Activated CD8-positive, alpha-beta T cell treated with anti-CD3 and anti-CD28 coated beads, Interleukin-2, amount 10 ng/mL, durations not matched to agents 7 days and 5 days (primary cell): ENCODE measurements at regions not wholly inside any gene's neighbourhood (a gene's known extent, or its start where the extent isn't known, plus 50 kb on each side); places are given as distances from the start of the nearest gene placed in this dataset.
A peak's percentile ranks its signal among the peaks of the same experiment; 100 is the strongest.

Source experiments
- ATAC-seq: fragments of 150-1000 bp; cut with Tn5 transposase; one replicate; pipeline ENCODE4 v1.10.0; 2021; ENCODE audit warnings: moderate library complexity
- CTCF ChIA-PET: fragments of 350-600 bp; sonication (Branson Sonifier 250); formaldehyde crosslinking; loops from one replicate; lab custom pipeline; 2021; ENCODE audit warnings: antibody characterized with exemption; lab: Charles Lee
- POLR2A ChIA-PET: fragments of 350-600 bp; sonication (Branson Sonifier 250); formaldehyde crosslinking; loops from one replicate; lab custom pipeline; 2021; ENCODE audit warnings: antibody characterized with exemption; lab: Charles Lee
- DNase-seq: peaks from one replicate; pipeline ENCODE4 v3.0.0-alpha.2; 2020
- H3K27ac Mint-ChIP-seq: one replicate; pipeline ENCODE4 v1.8.0; 2021; ENCODE audit warnings: mild to moderate bottlenecking, mixed read lengths
- H3K27me3 Mint-ChIP-seq: one replicate; pipeline ENCODE4 v1.8.0; 2021; ENCODE audit warnings: low read depth, mixed read lengths
- H3K36me3 Mint-ChIP-seq: one replicate; pipeline ENCODE4 v1.8.0; 2021; ENCODE audit warnings: low read depth, mixed read lengths
- H3K4me1 Mint-ChIP-seq: one replicate; pipeline ENCODE4 v1.8.0; 2021; ENCODE audit warnings: low read depth, mixed read lengths
- H3K4me3 Mint-ChIP-seq: one replicate; pipeline ENCODE4 v1.8.0; 2021; ENCODE audit warnings: mild to moderate bottlenecking, mixed read lengths
- H3K9me3 Mint-ChIP-seq: one replicate; pipeline ENCODE4 v1.8.0; 2022; ENCODE audit warnings: mixed read lengths; ENCODE audit not compliant: insufficient read depth

GRCh38 chr15:94834000-94834399 lies 602.6 kb downstream of the MCTP2 start:
- no peaks in the 10 kb centered on the region for H3K27me3 Mint-ChIP-seq
- ChIA-PET CTCF (no interaction called here), POLR2A (no interaction called here)
- no peak for ATAC-seq
- no peaks in the 10 kb centered on the region for H3K4me1 Mint-ChIP-seq
- H3K9me3 Mint-ChIP-seq: no peaks in the 10 kb centered on the region
- no peak for DNase-seq
- no peak overlapping the region for H3K27ac Mint-ChIP-seq
- no peaks in the 10 kb centered on the region for H3K36me3 Mint-ChIP-seq
- no peak overlapping the region for H3K4me3 Mint-ChIP-seq

GRCh38 chr15:94834494-94834893 lies 603.1 kb downstream of the MCTP2 start:
- Mint-ChIP-seq H3K27ac (no peak overlapping the region), H3K36me3 (no peaks in the 10 kb centered on the region), H3K4me3 (no peak overlapping the region), H3K9me3 (no peaks in the 10 kb centered on the region), H3K4me1 (no peaks in the 10 kb centered on the region), H3K27me3 (no peaks in the 10 kb centered on the region)
- no peak for DNase-seq
- ATAC-seq: no peak
- ChIA-PET POLR2A (no interaction called here), CTCF (no interaction called here)

- Mint-ChIP-seq H3K36me3 (no peaks in the 10 kb centered on the region), H3K4me3 (no peak overlapping the region), H3K27me3 (no peaks in the 10 kb centered on the region), H3K27ac (no peak overlapping the region), H3K4me1 (no peaks in the 10 kb centered on the region), H3K9me3 (no peaks in the 10 kb centered on the region)
- ATAC-seq (no peak), DNase-seq (no peak)
- ChIA-PET POLR2A (no interaction called here), CTCF (no interaction called here)
Measured at GRCh38 chr15:94838281-94838680, 606.9 kb downstream of the MCTP2 start.

GRCh38 chr15:94840794-94841783 lies 609.7 kb downstream of the MCTP2 start:
- H3K36me3 Mint-ChIP-seq: no peaks in the 10 kb centered on the region
- CTCF ChIA-PET: no interaction called here
- no peak for DNase-seq

GRCh38 chr15:94843060-94843459 lies 611.7 kb downstream of the MCTP2 start:
- H3K4me3 Mint-ChIP-seq: no peak overlapping the region
- no peak overlapping the region for H3K27ac Mint-ChIP-seq
- ChIA-PET POLR2A (no interaction called here), CTCF (no interaction called here)
- H3K4me1 Mint-ChIP-seq: peaks cover 3% of the 10 kb centered on the region
- peaks cover 25% of the 10 kb centered on the region for H3K27me3 Mint-ChIP-seq
- H3K9me3 Mint-ChIP-seq: no peaks in the 10 kb centered on the region
- DNase-seq (no peak), ATAC-seq (no peak)
- no peaks in the 10 kb centered on the region for H3K36me3 Mint-ChIP-seq

More at GRCh38 chr15:94840794-94841783, 609.7 kb downstream of the MCTP2 start:
- Mint-ChIP-seq H3K4me1 (peaks cover 3% of the 10 kb centered on the region), H3K4me3 (no peak overlapping the region), H3K27ac (no peak overlapping the region), H3K9me3 (no peaks in the 10 kb centered on the region), H3K27me3 (peaks cover 22% of the 10 kb centered on the region)
- no peak for ATAC-seq
- POLR2A ChIA-PET: no interaction called here

- peaks cover 3% of the 10 kb centered on the region for H3K4me1 Mint-ChIP-seq
- no peak overlapping the region for H3K27ac Mint-ChIP-seq
- H3K27me3 Mint-ChIP-seq: peaks cover 25% of the 10 kb centered on the region
- no peaks in the 10 kb centered on the region for H3K9me3 Mint-ChIP-seq
- CTCF ChIA-PET: no interaction called here
- H3K36me3 Mint-ChIP-seq: no peaks in the 10 kb centered on the region
- no peak overlapping the region for H3K4me3 Mint-ChIP-seq
- no peak for ATAC-seq
- POLR2A ChIA-PET: no interaction called here
- DNase-seq: no peak
Measured at GRCh38 chr15:94844198-94844537, 612.8 kb downstream of the MCTP2 start.

GRCh38 chr15:94844538-94845389 lies 613.4 kb downstream of the MCTP2 start:
- peaks cover 3% of the 10 kb centered on the region for H3K4me1 Mint-ChIP-seq
- peaks cover 25% of the 10 kb centered on the region for H3K27me3 Mint-ChIP-seq
- H3K36me3 Mint-ChIP-seq: no peaks in the 10 kb centered on the region
- DNase-seq (peak; percentile 34), ATAC-seq (peak; percentile 61)
- no peak overlapping the region for H3K4me3 Mint-ChIP-seq
- ChIA-PET POLR2A (no interaction called here), CTCF (no interaction called here)
- H3K9me3 Mint-ChIP-seq: no peaks in the 10 kb centered on the region
- no peak overlapping the region for H3K27ac Mint-ChIP-seq

GRCh38 chr15:94845390-94845716 lies 614.0 kb downstream of the MCTP2 start:
- Mint-ChIP-seq H3K4me1 (peaks cover 3% of the 10 kb centered on the region), H3K4me3 (no peak overlapping the region), H3K9me3 (no peaks in the 10 kb centered on the region), H3K36me3 (no peaks in the 10 kb centered on the region), H3K27ac (no peak overlapping the region), H3K27me3 (peaks cover 25% of the 10 kb centered on the region)
- CTCF ChIA-PET: no interaction called here
- no peak for ATAC-seq
- POLR2A ChIA-PET: no interaction called here
- DNase-seq: no peak

- DNase-seq (no peak), ATAC-seq (no peak)
- H3K27me3 Mint-ChIP-seq: peaks cover 25% of the 10 kb centered on the region
- H3K4me1 Mint-ChIP-seq: peaks cover 3% of the 10 kb centered on the region
- H3K36me3 Mint-ChIP-seq: no peaks in the 10 kb centered on the region
- H3K27ac Mint-ChIP-seq: no peak overlapping the region
- no peak overlapping the region for H3K4me3 Mint-ChIP-seq
- no peaks in the 10 kb centered on the region for H3K9me3 Mint-ChIP-seq
- POLR2A ChIA-PET: no interaction called here
- CTCF ChIA-PET: no interaction called here
Measured at GRCh38 chr15:94847325-94847724, 616.0 kb downstream of the MCTP2 start.

GRCh38 chr15:94848054-94848453 lies 616.7 kb downstream of the MCTP2 start:
- H3K27me3 Mint-ChIP-seq: peaks cover 25% of the 10 kb centered on the region
- DNase-seq (no peak), ATAC-seq (no peak)
- H3K4me3 Mint-ChIP-seq: no peak overlapping the region
- H3K4me1 Mint-ChIP-seq: peaks cover 3% of the 10 kb centered on the region
- no peak overlapping the region for H3K27ac Mint-ChIP-seq
- no peaks in the 10 kb centered on the region for H3K36me3 Mint-ChIP-seq
- CTCF ChIA-PET: no interaction called here
- POLR2A ChIA-PET: no interaction called here
- peaks cover 2% of the 10 kb centered on the region for H3K9me3 Mint-ChIP-seq

GRCh38 chr15:94855018-94855408 lies 623.7 kb downstream of the MCTP2 start:
- H3K36me3 Mint-ChIP-seq: no peaks in the 10 kb centered on the region
- H3K27me3 Mint-ChIP-seq: no peaks in the 10 kb centered on the region
- ATAC-seq (no peak), DNase-seq (no peak)
- ChIA-PET CTCF (no interaction called here), POLR2A (no interaction called here)
- no peaks in the 10 kb centered on the region for H3K4me1 Mint-ChIP-seq
- H3K27ac Mint-ChIP-seq: no peak overlapping the region
- no peak overlapping the region for H3K4me3 Mint-ChIP-seq
- H3K9me3 Mint-ChIP-seq: peaks cover 15% of the 10 kb centered on the region
